Fibroblast of lung (primary cell): ENCODE measurements at regions not wholly inside any gene's neighbourhood (a gene's known extent, or its start where the extent isn't known, plus 50 kb on each side); places are given as distances from the start of the nearest gene placed in this dataset.

Source experiments
- DNase-seq, 2 donors: peaks; one replicate each; pipeline versions ENCODE4 v3.0.0 to v3.0.0-alpha.2; 2010; ENCODE audit warnings: low read depth in 2 of 2
- H2AFZ ChIP-seq: 2 replicates; pipeline ENCODE4 v1.5.1; 2012; ENCODE audit warnings: low read length, control low read depth, inconsistent platforms
- H3K27ac ChIP-seq: 2 replicates; pipeline ENCODE4 v1.5.1; 2011; ENCODE audit warnings: low read length, control low read depth; ENCODE audit not compliant: insufficient read depth
- H3K27me3 ChIP-seq: 2 replicates; pipeline ENCODE4 v1.5.1; 2011; ENCODE audit warnings: mild to moderate bottlenecking, low read length; ENCODE audit not compliant: control insufficient read depth, insufficient read depth
- H3K36me3 ChIP-seq: 2 replicates; pipeline ENCODE4 v1.5.1; 2011; ENCODE audit warnings: low read length; ENCODE audit not compliant: control insufficient read depth, insufficient read depth
- H3K4me1 ChIP-seq: 2 replicates; pipeline ENCODE4 v1.5.1; 2011; ENCODE audit warnings: low read length; ENCODE audit not compliant: control insufficient read depth, insufficient read depth; ENCODE audit errors: extremely low read depth
- H3K4me2 ChIP-seq: 2 replicates; pipeline ENCODE4 v1.5.1; 2011; ENCODE audit warnings: low read length, control low read depth; ENCODE audit not compliant: insufficient read depth; ENCODE audit errors: extremely low read depth
- H3K4me3 ChIP-seq, 4 experiments: fragments of 200-600 bp in 1 of 4; sonication (generic) in 1 of 4; replicated peaks in 1 of 4; 2 replicates each; pipeline ENCODE4 v1.5.1; 2011 to 2016; ENCODE audit warnings: low read length in 4 of 4, low read depth in 3 of 4, mild to moderate bottlenecking in 3 of 4, control low read depth in 2 of 4, inconsistent platforms in 1 of 4, mixed read lengths in 1 of 4; ENCODE audit not compliant: insufficient read depth in 1 of 4; ENCODE audit errors: control extremely low read depth in 1 of 4
- H3K79me2 ChIP-seq: 2 replicates; pipeline ENCODE4 v1.5.1; 2012; ENCODE audit warnings: mild to moderate bottlenecking, low read length, inconsistent platforms; ENCODE audit not compliant: control insufficient read depth, insufficient read depth
- H3K9ac ChIP-seq: 2 replicates; pipeline ENCODE4 v1.5.1; 2011; ENCODE audit warnings: mild to moderate bottlenecking, low read length, control low read depth; ENCODE audit not compliant: insufficient read depth
- H3K9me3 ChIP-seq: 2 replicates; pipeline ENCODE4 v1.5.1; 2012; ENCODE audit warnings: low read depth, low read length; ENCODE audit not compliant: control insufficient read depth, insufficient read depth
- H4K20me1 ChIP-seq: 2 replicates; pipeline ENCODE4 v1.5.1; 2011; ENCODE audit warnings: low read length; ENCODE audit not compliant: control insufficient read depth, insufficient read depth; ENCODE audit errors: extremely low read depth
- EZH2 ChIP-seq: IDR thresholded peaks from 2 replicates; pipeline ENCODE4 v1.5.1; 2012; ENCODE audit warnings: low read length, control low read depth, mild to moderate bottlenecking; ENCODE audit errors: missing control alignments
- TF ChIP-seq, protein P1 (sequence below), 2 donors: IDR thresholded peaks in 1 of 2; conservative IDR thresholded peaks in 1 of 2; 1 replicate in 1 of 2; 2 replicates in 1 of 2; pipeline ENCODE4 v1.5.1; 2011 to 2012; ENCODE audit warnings: low read length in 2 of 2, control low read depth in 1 of 2, inconsistent platforms in 1 of 2, low read depth in 1 of 2, mild to moderate bottlenecking in 1 of 2

- Histone ChIP-seq H3K9ac (no peak overlapping the region), H3K4me2 (no peak overlapping the region), H3K79me2 (no peaks in the 10 kb centered on the region), H3K4me3 (no peak overlapping the region), H2AFZ (no peak overlapping the region), H3K27me3 (no peaks in the 10 kb centered on the region), H3K4me1 (no peaks in the 10 kb centered on the region), H3K36me3 (no peaks in the 10 kb centered on the region), H3K27ac (no peak overlapping the region), H4K20me1 (no peaks in the 10 kb centered on the region), H3K9me3 (no peaks in the 10 kb centered on the region)
- DNase-seq, result no peak
- TF ChIP-seq EZH2, result no peak
- TF ChIP-seq, protein P1, sequence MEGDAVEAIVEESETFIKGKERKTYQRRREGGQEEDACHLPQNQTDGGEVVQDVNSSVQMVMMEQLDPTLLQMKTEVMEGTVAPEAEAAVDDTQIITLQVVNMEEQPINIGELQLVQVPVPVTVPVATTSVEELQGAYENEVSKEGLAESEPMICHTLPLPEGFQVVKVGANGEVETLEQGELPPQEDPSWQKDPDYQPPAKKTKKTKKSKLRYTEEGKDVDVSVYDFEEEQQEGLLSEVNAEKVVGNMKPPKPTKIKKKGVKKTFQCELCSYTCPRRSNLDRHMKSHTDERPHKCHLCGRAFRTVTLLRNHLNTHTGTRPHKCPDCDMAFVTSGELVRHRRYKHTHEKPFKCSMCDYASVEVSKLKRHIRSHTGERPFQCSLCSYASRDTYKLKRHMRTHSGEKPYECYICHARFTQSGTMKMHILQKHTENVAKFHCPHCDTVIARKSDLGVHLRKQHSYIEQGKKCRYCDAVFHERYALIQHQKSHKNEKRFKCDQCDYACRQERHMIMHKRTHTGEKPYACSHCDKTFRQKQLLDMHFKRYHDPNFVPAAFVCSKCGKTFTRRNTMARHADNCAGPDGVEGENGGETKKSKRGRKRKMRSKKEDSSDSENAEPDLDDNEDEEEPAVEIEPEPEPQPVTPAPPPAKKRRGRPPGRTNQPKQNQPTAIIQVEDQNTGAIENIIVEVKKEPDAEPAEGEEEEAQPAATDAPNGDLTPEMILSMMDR (conservative IDR thresholded peaks at IDR 0.05 in 1 of 2, IDR thresholded peaks at IDR 0.05 in 1 of 2; ENCODE audit: low read depth in 1 of 2, low read length in 2 of 2), result no peak
Measured at GRCh38 chr1:103854279-103854678, 104.6 kb downstream of the AMY1C start.

DNA sequence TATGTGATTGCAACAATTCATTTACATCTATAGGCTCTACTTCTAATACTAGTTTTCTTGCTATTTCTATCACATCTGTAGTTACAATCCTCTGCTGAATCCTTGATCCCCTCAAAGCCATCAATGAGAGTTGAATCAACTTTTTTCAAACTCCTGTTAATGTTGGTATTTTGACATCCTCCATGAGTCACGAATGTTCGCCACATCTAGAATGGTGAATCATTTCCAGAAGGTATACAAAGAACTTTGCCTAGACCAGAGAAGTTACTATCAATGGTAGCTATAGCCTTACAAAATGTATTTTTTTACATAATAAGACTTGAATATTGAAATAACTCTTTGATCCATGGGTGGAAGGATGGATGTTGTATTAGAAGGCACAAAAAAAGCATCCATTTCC is 110.0 kb downstream of the AMY1C start:
- TF ChIP-seq, protein P1 (conservative IDR thresholded peaks at IDR 0.05 in 1 of 2, IDR thresholded peaks at IDR 0.05 in 1 of 2; ENCODE audit: low read depth in 1 of 2, low read length in 2 of 2), result no peak
- no peak for TF ChIP-seq EZH2
- Histone ChIP-seq H4K20me1 (no peaks in the 10 kb centered on the region), H3K4me2 (no peak overlapping the region), H3K27ac (no peak overlapping the region), H2AFZ (no peak overlapping the region), H3K79me2 (no peaks in the 10 kb centered on the region), H3K27me3 (no peaks in the 10 kb centered on the region), H3K4me1 (no peaks in the 10 kb centered on the region), H3K4me3 (no peak overlapping the region), H3K9ac (no peak overlapping the region), H3K9me3 (no peaks in the 10 kb centered on the region), H3K36me3 (no peaks in the 10 kb centered on the region)
- DNase-seq, result no peak

DNA sequence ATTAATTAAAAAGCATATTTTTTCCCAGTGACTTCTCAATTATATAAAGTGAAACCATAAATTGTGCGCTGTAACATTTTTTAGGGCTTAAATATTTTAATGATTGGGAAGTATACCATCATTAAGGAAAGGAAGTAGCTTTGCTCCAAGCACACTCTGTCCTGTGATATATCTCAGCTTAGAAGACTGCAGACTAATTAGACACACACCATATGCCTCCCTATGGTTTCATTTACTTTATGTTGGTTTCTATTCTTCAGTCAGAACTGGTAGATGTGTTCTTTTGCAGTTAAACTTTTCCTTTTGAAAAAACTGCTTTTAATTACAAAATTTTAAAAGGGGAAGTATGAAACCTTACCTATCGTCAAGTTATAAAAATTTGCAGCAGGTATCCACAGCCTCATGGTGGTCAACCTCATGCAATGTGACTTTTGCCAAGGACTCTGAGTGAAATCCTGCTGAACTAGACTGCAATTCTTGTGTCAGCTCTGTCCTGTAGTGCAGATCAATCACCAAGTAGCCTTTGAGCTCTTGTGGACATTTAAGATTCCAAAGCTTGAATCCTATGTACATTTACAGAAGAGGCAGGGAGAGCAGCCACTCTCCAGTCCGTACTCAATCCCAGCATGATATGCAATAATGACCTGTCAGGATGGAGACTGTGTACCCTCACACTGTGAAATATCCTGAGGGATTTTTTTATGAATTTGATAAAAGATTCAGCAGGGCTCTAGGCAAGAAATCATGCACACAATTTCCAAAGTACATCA is 149.1 kb downstream of the AMY1C start:
- Histone ChIP-seq H3K4me1 (no peaks in the 10 kb centered on the region), H3K9me3 (no peaks in the 10 kb centered on the region), H3K27me3 (no peaks in the 10 kb centered on the region), H3K79me2 (no peaks in the 10 kb centered on the region), H3K4me2 (no peak overlapping the region), H3K4me3 (no peak overlapping the region), H3K9ac (no peak overlapping the region), H3K36me3 (no peaks in the 10 kb centered on the region), H3K27ac (no peak overlapping the region), H4K20me1 (no peaks in the 10 kb centered on the region), H2AFZ (no peak overlapping the region)
- no peak for DNase-seq
- TF ChIP-seq EZH2, result no peak
